ENCODE measurements at regions not wholly inside any gene's neighbourhood (a gene's known extent, or its start where the extent isn't known, plus 50 kb on each side); places are given as distances from the start of the nearest gene placed in this dataset.

GRCh38 chr7:106347229-106347833 is 62.5 kb upstream of the NAMPT start:
- DNase-seq = no peak
- Histone ChIP-seq H2AFZ (ENCODE audit: insufficient read depth, low read length, poor library complexity) (no peak overlapping the region), H3K4me2 (ENCODE audit: low read length) (no peak overlapping the region), H2BK12ac (ENCODE audit: low read length) (no peak overlapping the region), H3K4ac (ENCODE audit: low read depth, low read length) (no peak overlapping the region), H3K9ac (ENCODE audit: low read length) (no peak overlapping the region), H3K36me3 (ENCODE audit: control insufficient read depth in 1 of 2, insufficient read depth in 2 of 2, low read length in 2 of 2) (no peaks in the 10 kb centered on the region), H2BK120ac (ENCODE audit: insufficient read depth, low read length, poor library complexity) (no peak overlapping the region), H3K4me3 (ENCODE audit: low read depth, low read length) (no peak overlapping the region), H3K27me3 (ENCODE audit: insufficient read depth, low read length) (no peaks in the 10 kb centered on the region), H3K9me3 (ENCODE audit: insufficient read depth, low read depth, low read length) (no peaks in the 10 kb centered on the region), H3K27ac (ENCODE audit: low read depth, low read length) (no peak overlapping the region), H4K91ac (ENCODE audit: low read depth, low read length) (no peak overlapping the region), H3K23ac (ENCODE audit: low read length) (no peak overlapping the region), H3K18ac (ENCODE audit: low read length) (no peak overlapping the region), H2AK5ac (ENCODE audit: low read length) (no peak overlapping the region), H3K79me1 (ENCODE audit: low read length) (no peaks in the 10 kb centered on the region), H3K14ac (ENCODE audit: low read length) (no peak overlapping the region), H3K79me2 (ENCODE audit: control insufficient read depth, insufficient read depth, low read length, poor library complexity) (no peaks in the 10 kb centered on the region), H4K12ac (ENCODE audit: low read depth, low read length) (no peak overlapping the region), H3K4me1 (ENCODE audit: control insufficient read depth in 1 of 2, insufficient read depth in 2 of 2, low read length in 2 of 2) (no peaks in the 10 kb centered on the region), H2BK5ac (ENCODE audit: low read depth, low read length, poor library complexity) (no peak overlapping the region), H4K8ac (ENCODE audit: low read depth, low read length) (no peak overlapping the region)
- WGBS (ENCODE audit: extremely low coverage, insufficient coverage, insufficient read length) = no CpG with 5 or more reads among the region's 3 CpGs

- no peak overlapping the region for H3K18ac ChIP-seq (ENCODE audit: low read length)
- no peaks in the 10 kb centered on the region for H3K9me3 ChIP-seq (ENCODE audit: insufficient read depth, low read depth, low read length)
- H3K4ac ChIP-seq (ENCODE audit: low read depth, low read length) = no peak overlapping the region
- H2AFZ ChIP-seq (ENCODE audit: insufficient read depth, low read length, poor library complexity) = no peak overlapping the region
- no peaks in the 10 kb centered on the region for H3K79me2 ChIP-seq (ENCODE audit: control insufficient read depth, insufficient read depth, low read length, poor library complexity)
- H3K27me3 ChIP-seq (ENCODE audit: insufficient read depth, low read length) = no peaks in the 10 kb centered on the region
- H2AK5ac ChIP-seq (ENCODE audit: low read length) = no peak overlapping the region
- no peak overlapping the region for H2BK12ac ChIP-seq (ENCODE audit: low read length)
- no peak overlapping the region for H3K23ac ChIP-seq (ENCODE audit: low read length)
- no CpG with 5 or more reads among the region's 2 CpGs for WGBS (ENCODE audit: extremely low coverage, insufficient coverage, insufficient read length)
- H3K27ac ChIP-seq (ENCODE audit: low read depth, low read length) = no peak overlapping the region
- no peak overlapping the region for H2BK120ac ChIP-seq (ENCODE audit: insufficient read depth, low read length, poor library complexity)
- no peak overlapping the region for H3K4me2 ChIP-seq (ENCODE audit: low read length)
- DNase-seq = peak; percentile 77 to 95
- H3K4me1 ChIP-seq (ENCODE audit: control insufficient read depth in 1 of 2, insufficient read depth in 2 of 2, low read length in 2 of 2) = no peaks in the 10 kb centered on the region
- H3K36me3 ChIP-seq (ENCODE audit: control insufficient read depth in 1 of 2, insufficient read depth in 2 of 2, low read length in 2 of 2) = no peaks in the 10 kb centered on the region
- H3K9ac ChIP-seq (ENCODE audit: low read length) = no peak overlapping the region
- H3K14ac ChIP-seq (ENCODE audit: low read length) = no peak overlapping the region
- no peak overlapping the region for H4K12ac ChIP-seq (ENCODE audit: low read depth, low read length)
- no peaks in the 10 kb centered on the region for H3K79me1 ChIP-seq (ENCODE audit: low read length)
- H4K91ac ChIP-seq (ENCODE audit: low read depth, low read length) = no peak overlapping the region
- H2BK5ac ChIP-seq (ENCODE audit: low read depth, low read length, poor library complexity) = no peak overlapping the region
- no peak overlapping the region for H3K4me3 ChIP-seq (ENCODE audit: low read depth, low read length)
- H4K8ac ChIP-seq (ENCODE audit: low read depth, low read length) = no peak overlapping the region
Measured at GRCh38 chr7:106346678-106347217, 62.0 kb upstream of the NAMPT start.

- Histone ChIP-seq H3K36me3 (ENCODE audit: control insufficient read depth in 1 of 2, insufficient read depth in 2 of 2, low read length in 2 of 2) (no peaks in the 10 kb centered on the region), H2BK120ac (ENCODE audit: insufficient read depth, low read length, poor library complexity) (no peak overlapping the region), H2BK5ac (ENCODE audit: low read depth, low read length, poor library complexity) (no peak overlapping the region), H3K9me3 (ENCODE audit: insufficient read depth, low read depth, low read length) (peaks cover 2% of the 10 kb centered on the region), H3K4me2 (ENCODE audit: low read length) (no peak overlapping the region), H4K8ac (ENCODE audit: low read depth, low read length) (no peak overlapping the region), H3K27ac (ENCODE audit: low read depth, low read length) (no peak overlapping the region), H2AFZ (ENCODE audit: insufficient read depth, low read length, poor library complexity) (no peak overlapping the region), H3K79me1 (ENCODE audit: low read length) (no peaks in the 10 kb centered on the region), H3K18ac (ENCODE audit: low read length) (no peak overlapping the region), H4K12ac (ENCODE audit: low read depth, low read length) (no peak overlapping the region), H2AK5ac (ENCODE audit: low read length) (no peak overlapping the region), H2BK12ac (ENCODE audit: low read length) (no peak overlapping the region), H3K9ac (ENCODE audit: low read length) (no peak overlapping the region), H3K4me3 (ENCODE audit: low read depth, low read length) (no peak overlapping the region), H4K91ac (ENCODE audit: low read depth, low read length) (no peak overlapping the region), H3K14ac (ENCODE audit: low read length) (no peak overlapping the region), H3K4ac (ENCODE audit: low read depth, low read length) (no peak overlapping the region), H3K4me1 (ENCODE audit: control insufficient read depth in 1 of 2, insufficient read depth in 2 of 2, low read length in 2 of 2) (no peaks in the 10 kb centered on the region), H3K23ac (ENCODE audit: low read length) (no peak overlapping the region), H3K27me3 (ENCODE audit: insufficient read depth, low read length) (no peaks in the 10 kb centered on the region), H3K79me2 (ENCODE audit: control insufficient read depth, insufficient read depth, low read length, poor library complexity) (no peaks in the 10 kb centered on the region)
- WGBS (ENCODE audit: extremely low coverage, insufficient coverage, insufficient read length) = no CpG with 5 or more reads among the region's 2 CpGs
- peak in 1 of 2 donors; percentile 46 for DNase-seq
Measured at GRCh38 chr7:106346167-106346677, 61.4 kb upstream of the NAMPT start.

GRCh38 chr7:106345421-106346166 is 60.8 kb upstream of the NAMPT start:
- no peaks in the 10 kb centered on the region for H3K36me3 ChIP-seq (ENCODE audit: control insufficient read depth in 1 of 2, insufficient read depth in 2 of 2, low read length in 2 of 2)
- no peaks in the 10 kb centered on the region for H3K27me3 ChIP-seq (ENCODE audit: insufficient read depth, low read length)
- no peak overlapping the region for H4K91ac ChIP-seq (ENCODE audit: low read depth, low read length)
- H3K79me2 ChIP-seq (ENCODE audit: control insufficient read depth, insufficient read depth, low read length, poor library complexity) = no peaks in the 10 kb centered on the region
- H3K4ac ChIP-seq (ENCODE audit: low read depth, low read length) = no peak overlapping the region
- WGBS (ENCODE audit: extremely low coverage, insufficient coverage, insufficient read length) = no CpG with 5 or more reads among the region's 2 CpGs
- H3K4me3 ChIP-seq (ENCODE audit: low read depth, low read length) = no peak overlapping the region
- H4K12ac ChIP-seq (ENCODE audit: low read depth, low read length) = no peak overlapping the region
- H3K79me1 ChIP-seq (ENCODE audit: low read length) = no peaks in the 10 kb centered on the region
- H3K4me2 ChIP-seq (ENCODE audit: low read length) = no peak overlapping the region
- no peak overlapping the region for H3K23ac ChIP-seq (ENCODE audit: low read length)
- H4K8ac ChIP-seq (ENCODE audit: low read depth, low read length) = no peak overlapping the region
- no peak overlapping the region for H2AK5ac ChIP-seq (ENCODE audit: low read length)
- H3K14ac ChIP-seq (ENCODE audit: low read length) = no peak overlapping the region
- H3K9ac ChIP-seq (ENCODE audit: low read length) = no peak overlapping the region
- H3K9me3 ChIP-seq (ENCODE audit: insufficient read depth, low read depth, low read length) = peaks cover 5% of the 10 kb centered on the region
- peak in 1 of 2 donors; percentile 52 for DNase-seq
- H2BK12ac ChIP-seq (ENCODE audit: low read length) = no peak overlapping the region
- no peak overlapping the region for H3K18ac ChIP-seq (ENCODE audit: low read length)
- no peaks in the 10 kb centered on the region for H3K4me1 ChIP-seq (ENCODE audit: control insufficient read depth in 1 of 2, insufficient read depth in 2 of 2, low read length in 2 of 2)
- no peak overlapping the region for H2BK120ac ChIP-seq (ENCODE audit: insufficient read depth, low read length, poor library complexity)
- H2BK5ac ChIP-seq (ENCODE audit: low read depth, low read length, poor library complexity) = no peak overlapping the region
- H3K27ac ChIP-seq (ENCODE audit: low read depth, low read length) = no peak overlapping the region
- no peak overlapping the region for H2AFZ ChIP-seq (ENCODE audit: insufficient read depth, low read length, poor library complexity)
